GM12878 (cell line): ENCODE measurements at regions not wholly inside any gene's neighbourhood (a gene's known extent, or its start where the extent isn't known, plus 50 kb on each side); places are given as distances from the start of the nearest gene placed in this dataset.

ENCODE experiments used
- ATAC-seq: fragments of 200-7000 bp; cut with Tn5 transposase; 3 replicates; pipeline ENCODE4 v1.9.1; 2020; ENCODE audit warnings: mild to moderate bottlenecking, moderate library complexity
- BruUV-seq: library from RNA; stranded (reverse); fragments of 400-500 nt; replicated peaks from 2 replicates; lab custom pipeline; 2021; lab: Mats Ljungman, UMichigan
- CTCF ChIA-PET: fragments of 300-600 bp; sonication (Branson Sonifier 250); formaldehyde crosslinking; extraction: SDS; loops from one replicate; lab custom pipeline; 2021; ENCODE audit warnings: inconsistent platforms; lab: Yijun Ruan, JAX
- POLR2A ChIA-PET: fragments of 350-600 bp; formaldehyde crosslinking; extraction: SDS; loops from one replicate; lab custom pipeline; 2021; ENCODE audit warnings: inconsistent platforms; lab: Charles Lee
- RAD21 ChIA-PET: fragments of 300-600 bp; sonication (Branson Sonifier 250); formaldehyde crosslinking; loops from one replicate; lab custom pipeline; 2023; ENCODE audit warnings: antibody characterized with exemption; ENCODE audit not compliant: unreplicated experiment; lab: Charles Lee
- SMC1A ChIA-PET: fragments of 300-600 bp; sonication (Branson Sonifier 250); formaldehyde crosslinking; loops from one replicate; lab custom pipeline; 2023; ENCODE audit not compliant: unreplicated experiment, uncharacterized antibody; lab: Charles Lee
- DNase-seq: peaks from one replicate; pipeline ENCODE4 v3.0.0-alpha.2; 2011; ENCODE audit warnings: low read depth, low spot score
- FAIRE-seq: peaks from 3 replicates; lab custom pipeline; 2011; peaks lifted over from hg19 to GRCh38; lab: Jason Lieb, UNC
- H2AFZ ChIP-seq: 2 replicates; pipeline ENCODE4 v1.6.0; 2011; ENCODE audit warnings: low read depth, low read length, control low read depth; ENCODE audit not compliant: control insufficient read depth
- H3K27ac ChIP-seq: 2 replicates; pipeline ENCODE4 v1.5.1; 2011; ENCODE audit warnings: control low read depth; ENCODE audit not compliant: control insufficient read depth, insufficient read depth
- H3K27me3 ChIP-seq, 2 experiments: replicated peaks in 1 of 2; 2 replicates each; pipeline versions ENCODE4 v1.6.0 to v1.6.1; 2011; ENCODE audit warnings: low read length in 1 of 2; ENCODE audit not compliant: control insufficient read depth in 2 of 2, insufficient read depth in 2 of 2
- H3K36me3 ChIP-seq, 2 experiments: 2 replicates each; pipeline ENCODE4 v1.5.1; 2011; ENCODE audit warnings: low read length in 1 of 2; ENCODE audit not compliant: control insufficient read depth in 2 of 2, insufficient read depth in 2 of 2
- H3K4me1 ChIP-seq: 2 replicates; pipeline ENCODE4 v1.6.1; 2011; ENCODE audit warnings: mild to moderate bottlenecking, low read length, moderate library complexity, mixed read lengths; ENCODE audit not compliant: control insufficient read depth, insufficient read depth
- H3K4me2 ChIP-seq: 2 replicates; pipeline ENCODE4 v1.6.0; 2011; ENCODE audit warnings: control low read depth; ENCODE audit not compliant: control insufficient read depth, insufficient read depth
- H3K4me3 ChIP-seq: fragments of 200-600 bp; sonication (generic); 2 replicates; pipeline ENCODE4 v1.5.1; 2016
- H3K79me2 ChIP-seq: 2 replicates; pipeline ENCODE4 v1.6.0; 2011; ENCODE audit warnings: low read length; ENCODE audit not compliant: control insufficient read depth, insufficient read depth
- H3K9ac ChIP-seq: 2 replicates; pipeline ENCODE4 v1.8.0; 2011; ENCODE audit warnings: low read length, control low read depth, mixed read lengths; ENCODE audit not compliant: control insufficient read depth, insufficient read depth
- H3K9me3 ChIP-seq: replicated peaks from 3 replicates; pipeline ENCODE4 v1.5.1; 2011; ENCODE audit warnings: mild to moderate bottlenecking, low read length; ENCODE audit not compliant: control insufficient read depth, insufficient read depth
- H4K20me1 ChIP-seq: 2 replicates; pipeline ENCODE4 v1.6.0; 2011; ENCODE audit not compliant: control insufficient read depth, insufficient read depth
- ATF7 ChIP-seq: fragments of 450-650 bp; IDR thresholded peaks from 2 replicates; pipeline ENCODE4 v1.6.1; 2016; ENCODE audit warnings: low read depth, mild to moderate bottlenecking
- CEBPZ ChIP-seq: fragments of 150-350 bp; IDR thresholded peaks from 2 replicates; pipeline ENCODE4 v1.6.1; 2016; ENCODE audit warnings: low read depth, low read length
- CREM ChIP-seq: IDR thresholded peaks from 2 replicates; pipeline ENCODE4 v1.6.1; 2014; ENCODE audit warnings: antibody characterized with exemption, low read depth
- ELK1 ChIP-seq: IDR thresholded peaks from 2 replicates; pipeline ENCODE4 v1.6.1; 2012; ENCODE audit warnings: low read depth, low read length, improper control_type of control experiment
- HDGF ChIP-seq: fragments of 450-650 bp; IDR thresholded peaks from 2 replicates; pipeline ENCODE4 v1.6.1; 2016; ENCODE audit warnings: antibody characterized with exemption
- JUND ChIP-seq: IDR thresholded peaks from 2 replicates; pipeline ENCODE4 v1.6.1; 2012; ENCODE audit warnings: low read depth, mild to moderate bottlenecking, low read length, improper control_type of control experiment, moderate library complexity
- NKRF ChIP-seq: fragments of 450-650 bp; conservative IDR thresholded peaks from 2 replicates; pipeline ENCODE4 v1.6.1; 2017; ENCODE audit warnings: mild to moderate bottlenecking, moderate library complexity
- NR2F1 ChIP-seq: fragments of 450-650 bp; conservative IDR thresholded peaks from 2 replicates; pipeline ENCODE4 v1.6.1; 2017; ENCODE audit warnings: mild to moderate bottlenecking
- PBX3 ChIP-seq: IDR thresholded peaks from 2 replicates; pipeline ENCODE4 v1.6.1; 2011; ENCODE audit warnings: mild to moderate bottlenecking, low read depth, low read length, moderate library complexity; ENCODE audit not compliant: insufficient replicate concordance
- SREBF2 ChIP-seq: IDR thresholded peaks from 2 replicates; pipeline ENCODE4 v1.6.1; 2012; ENCODE audit warnings: mild to moderate bottlenecking, low read length
- SUZ12 ChIP-seq: fragments of 200-600 bp; sonication (generic); IDR thresholded peaks from one replicate; pipeline ENCODE4 v1.6.1; 2018; ENCODE audit warnings: antibody characterized with exemption, mild to moderate bottlenecking; ENCODE audit not compliant: unreplicated experiment
- USF1 ChIP-seq: IDR thresholded peaks from 2 replicates; pipeline ENCODE4 v1.6.1; 2011; ENCODE audit warnings: borderline replicate concordance, low read depth, mild to moderate bottlenecking, moderate library complexity, mixed read lengths, low read length; ENCODE audit not compliant: insufficient read depth; ENCODE audit errors: extremely low read length
- WRNIP1 ChIP-seq: IDR thresholded peaks from 2 replicates; pipeline ENCODE4 v1.6.1; 2011; ENCODE audit warnings: low read depth, low read length, improper control_type of control experiment, borderline replicate concordance
- YBX1 ChIP-seq: fragments of 450-650 bp; IDR thresholded peaks from 2 replicates; pipeline ENCODE4 v1.6.1; 2016; ENCODE audit warnings: antibody characterized with exemption
- YY1 ChIP-seq: IDR thresholded peaks from 2 replicates; pipeline ENCODE4 v1.6.1; 2011; ENCODE audit warnings: low read depth, mild to moderate bottlenecking, low read length
- ZNF384 ChIP-seq: IDR thresholded peaks from 2 replicates; pipeline ENCODE4 v1.6.1; 2012; ENCODE audit warnings: low read depth, mild to moderate bottlenecking, low read length, improper control_type of control experiment, borderline replicate concordance
- ZZZ3 ChIP-seq: IDR thresholded peaks from 2 replicates; pipeline ENCODE4 v1.6.1; 2011; ENCODE audit warnings: low read depth; ENCODE audit not compliant: control insufficient read depth, insufficient read length
- WGBS: methylation state at CpG from one replicate; pipeline ENCODE4 v1.1.6; 2016; ENCODE audit warnings: low lambda C conversion rate; ENCODE audit not compliant: insufficient replicate concordance, insufficient coverage; ENCODE audit errors: missing lambda C conversion rate; 5-methylcytosine and 5-hydroxymethylcytosine counted together
- in situ Hi-C: fragments of 300-500 bp; cut with MboI; formaldehyde crosslinking; loops from 9 replicates; pipeline ENCODE4 v1.14.3; 2018; ENCODE audit warnings: mixed read lengths
- intact Hi-C: fragments of 100-400 bp; cut with micrococcal nuclease; formaldehyde crosslinking; loops from one replicate; pipeline ENCODE4 v1.14.2; 2022; ENCODE audit not compliant: unreplicated experiment

- Histone ChIP-seq H3K36me3 (no peaks in the 10 kb centered on the region), H3K79me2 (no peaks in the 10 kb centered on the region), H3K27me3 (0 out of 4 replicates have a peak, but pooled peaks cover 0 to 2% of the 10 kb centered on the region in 2 experiments), H2AFZ (no peak overlapping the region), H3K4me2 (no peak overlapping the region), H3K4me1 (no peaks in the 10 kb centered on the region), H3K27ac (no peak overlapping the region), H3K9ac (no peak overlapping the region), H3K9me3 (no peaks in the 10 kb centered on the region), H3K4me3 (no peak overlapping the region), H4K20me1 (no peaks in the 10 kb centered on the region)
- ChIA-PET CTCF (no interaction called here), POLR2A (no interaction called here), RAD21 (no interaction called here), SMC1A (no interaction called here)
- WGBS, result 0% methylated on average over 2 of the region's 2 CpGs
- ATAC-seq, result no peak
- TF ChIP-seq ELK1, result no peak
- no peak for TF ChIP-seq CEBPZ
- TF ChIP-seq WRNIP1, result no peak
- no peak for TF ChIP-seq NKRF
- no peak for TF ChIP-seq PBX3
- no peak for TF ChIP-seq CREM
- TF ChIP-seq SUZ12, result no peak
- no peak for TF ChIP-seq JUND
- TF ChIP-seq ZNF384, result no peak
- no peak for TF ChIP-seq YY1
- no peak for TF ChIP-seq ZZZ3
- TF ChIP-seq ATF7, result no peak
- no peak for TF ChIP-seq USF1
- TF ChIP-seq HDGF, result no peak
- TF ChIP-seq YBX1, result no peak
- TF ChIP-seq NR2F1, result no peak
- no peak for TF ChIP-seq SREBF2
- no peak for DNase-seq
- in situ Hi-C loops (no loop called here), intact Hi-C loops (no loop called here)
- BruUV-seq, result no TSS peak
- FAIRE-seq, result no peak
Observed at GRCh38 chr1:232339073-232339472, 290.9 kb downstream of the SIPA1L2 start.
